H1 (cell line): ENCODE measurements at regions not wholly inside any gene's neighbourhood (a gene's known extent, or its start where the extent isn't known, plus 50 kb on each side); places are given as distances from the start of the nearest gene placed in this dataset.

Experiments used
- CTCF ChIA-PET: fragments of 300-600 bp; sonication (Branson Sonifier 250); formaldehyde crosslinking; loops from one replicate; lab custom pipeline; 2021; ENCODE audit not compliant: partially characterized antibody; lab: Charles Lee
- POLR2A ChIA-PET: fragments of 300-600 bp; sonication (Branson Sonifier 250); formaldehyde crosslinking; loops from one replicate; lab custom pipeline; 2021; ENCODE audit warnings: inconsistent platforms; ENCODE audit not compliant: partially characterized antibody; lab: Charles Lee
- DNase-seq, 2 experiments: peaks; one replicate each; pipeline versions ENCODE4 v3.0.0 to v3.0.0-alpha.2; 2010 to 2022; ENCODE audit warnings: low spot score in 2 of 2, low read depth in 1 of 2, mixed read lengths in 1 of 2
- FAIRE-seq: peaks from 2 replicates; lab custom pipeline; 2011; peaks lifted over from hg19 to GRCh38; lab: Jason Lieb, UNC
- H2AFZ ChIP-seq: 2 replicates; pipeline ENCODE4 v1.8.1; 2012; ENCODE audit warnings: low read length, inconsistent platforms
- H2AK5ac ChIP-seq: 2 replicates; pipeline ENCODE4 v1.6.1; 2013; ENCODE audit warnings: low read depth, low read length
- H2BK120ac ChIP-seq: replicated peaks from 2 replicates; pipeline ENCODE3; 2013; ENCODE audit warnings: low read depth, low read length, inconsistent platforms
- H2BK12ac ChIP-seq: 2 replicates; pipeline ENCODE4 v1.6.1; 2013; ENCODE audit warnings: low read depth, low read length
- H2BK15ac ChIP-seq: 2 replicates; pipeline ENCODE4 v1.6.1; 2013; ENCODE audit warnings: low read length
- H2BK20ac ChIP-seq: 2 replicates; pipeline ENCODE4 v1.6.1; 2013; ENCODE audit warnings: low read length
- H2BK5ac ChIP-seq: 2 replicates; pipeline ENCODE4 v1.6.1; 2013; ENCODE audit warnings: low read depth, low read length
- H3K14ac ChIP-seq: 2 replicates; pipeline ENCODE4 v1.6.1; 2013; ENCODE audit warnings: inconsistent platforms; ENCODE audit not compliant: insufficient read length
- H3K18ac ChIP-seq: 2 replicates; pipeline ENCODE4 v1.6.1; 2013; ENCODE audit warnings: low read length; ENCODE audit errors: extremely low read depth
- H3K23ac ChIP-seq: 2 replicates; pipeline ENCODE4 v1.6.1; 2013; ENCODE audit warnings: inconsistent platforms; ENCODE audit not compliant: insufficient read length
- H3K23me2 ChIP-seq: 2 replicates; pipeline ENCODE4 v1.6.1; 2013; ENCODE audit warnings: low read depth, low read length
- H3K27ac ChIP-seq: 2 replicates; pipeline ENCODE4 v1.6.1; 2011; ENCODE audit warnings: low read depth, low read length, inconsistent platforms
- H3K27me3 ChIP-seq, 4 experiments: replicated peaks in 1 of 4; 1 replicate in 1 of 4; 2 replicates in 3 of 4; pipeline versions ENCODE4 v1.6.1 to v1.8.1; 2011 to 2013; ENCODE audit warnings: low read length in 3 of 4, mild to moderate bottlenecking in 3 of 4, inconsistent platforms in 2 of 4, mixed read lengths in 2 of 4, moderate library complexity in 1 of 4; ENCODE audit not compliant: control insufficient read depth in 3 of 4, insufficient read depth in 3 of 4; ENCODE audit errors: extremely low read depth in 1 of 4
- H3K36me3 ChIP-seq, 4 experiments: 2 replicates each; pipeline versions ENCODE4 v1.6.1 to v1.8.1; 2011 to 2013; ENCODE audit warnings: mild to moderate bottlenecking in 4 of 4, low read length in 3 of 4, moderate library complexity in 2 of 4, control low read depth in 1 of 4, inconsistent platforms in 1 of 4; ENCODE audit not compliant: insufficient read depth in 4 of 4, control insufficient read depth in 2 of 4
- H3K4ac ChIP-seq: replicated peaks from 2 replicates; pipeline ENCODE3; 2013; ENCODE audit warnings: low read length, low read depth, mixed read lengths, inconsistent platforms; ENCODE audit not compliant: insufficient read length
- H3K4me1 ChIP-seq, 4 experiments: replicated peaks in 1 of 4; 1 replicate in 1 of 4; 2 replicates in 3 of 4; pipeline versions ENCODE4 v1.6.1 to v1.8.1; 2011 to 2013; ENCODE audit warnings: low read length in 3 of 4, inconsistent platforms in 2 of 4, mixed read lengths in 1 of 4; ENCODE audit not compliant: insufficient read depth in 4 of 4, control insufficient read depth in 3 of 4
- H3K4me2 ChIP-seq, 2 experiments: 2 replicates each; pipeline versions ENCODE4 v1.6.1 to v1.8.1; 2011 to 2013; ENCODE audit warnings: low read depth in 2 of 2, low read length in 2 of 2, control low read depth in 1 of 2, inconsistent platforms in 1 of 2, mild to moderate bottlenecking in 1 of 2; ENCODE audit not compliant: insufficient read depth in 1 of 2
- H3K4me3 ChIP-seq, 4 experiments: fragments of 200-600, 300-600 bp in 1 of 4; sonication (generic), shearing (Covaris generic), sonication (Bioruptor Twin) in 1 of 4; 2 replicates each; pipeline versions ENCODE4 v1.5.1 to v1.8.1; 2011 to 2016; ENCODE audit warnings: low read length in 4 of 4, low read depth in 3 of 4, control low read depth in 2 of 4, inconsistent platforms in 2 of 4, mild to moderate bottlenecking in 2 of 4, mixed read lengths in 1 of 4, moderate library complexity in 1 of 4; ENCODE audit not compliant: insufficient read depth in 2 of 4; ENCODE audit errors: extremely low read depth in 1 of 4
- H3K56ac ChIP-seq: replicated peaks from 2 replicates; pipeline ENCODE3; 2013; ENCODE audit warnings: low read depth, mild to moderate bottlenecking, mixed read lengths, low read length, inconsistent platforms; ENCODE audit not compliant: insufficient read length
- H3K79me1 ChIP-seq: 2 replicates; pipeline ENCODE4 v1.6.1; 2013; ENCODE audit warnings: low read depth, low read length, control low read depth
- H3K79me2 ChIP-seq, 2 experiments: 2 replicates each; pipeline versions ENCODE4 v1.6.1 to v1.8.1; 2012 to 2013; ENCODE audit warnings: low read length in 2 of 2, mild to moderate bottlenecking in 2 of 2, inconsistent platforms in 1 of 2; ENCODE audit not compliant: insufficient read depth in 2 of 2, control insufficient read depth in 1 of 2
- H3K9ac ChIP-seq, 4 experiments: replicated peaks in 1 of 4; 1 replicate in 1 of 4; 2 replicates in 3 of 4; pipeline versions ENCODE4 v1.6.1 to v1.8.1; 2011 to 2013; ENCODE audit warnings: low read depth in 3 of 4, low read length in 3 of 4, control low read depth in 2 of 4, mild to moderate bottlenecking in 2 of 4, moderate library complexity in 2 of 4, inconsistent platforms in 1 of 4; ENCODE audit errors: extremely low read depth in 1 of 4
- H3K9me3 ChIP-seq, 2 experiments: 2 replicates each; pipeline versions ENCODE4 v1.6.1 to v1.8.1; 2012 to 2013; ENCODE audit warnings: mild to moderate bottlenecking in 2 of 2, moderate library complexity in 2 of 2, control low read depth in 1 of 2, inconsistent platforms in 1 of 2, low read depth in 1 of 2, low read length in 1 of 2, mixed read lengths in 1 of 2; ENCODE audit not compliant: insufficient read depth in 2 of 2
- H4K20me1 ChIP-seq, 2 experiments: replicated peaks in 1 of 2; 2 replicates each; pipeline versions ENCODE3 to v1.8.1; 2011 to 2013; ENCODE audit warnings: inconsistent platforms in 2 of 2, low read length in 2 of 2, mild to moderate bottlenecking in 1 of 2; ENCODE audit not compliant: insufficient read depth in 2 of 2, control insufficient read depth in 1 of 2
- H4K5ac ChIP-seq: 2 replicates; pipeline ENCODE4 v1.6.1; 2013; ENCODE audit warnings: low read length, low read depth, mixed read lengths, inconsistent platforms; ENCODE audit not compliant: insufficient read length
- H4K8ac ChIP-seq: 2 replicates; pipeline ENCODE4 v1.8.0; 2013; ENCODE audit warnings: mild to moderate bottlenecking, moderate library complexity, low read length, inconsistent platforms; ENCODE audit not compliant: insufficient read depth; ENCODE audit errors: extremely low read depth
- H4K91ac ChIP-seq: replicated peaks from 2 replicates; pipeline ENCODE3; 2013; ENCODE audit warnings: low read length, mixed read lengths, inconsistent platforms; ENCODE audit not compliant: insufficient read length
- POU5F1 ChIP-seq: IDR thresholded peaks from 2 replicates; pipeline ENCODE4 v1.6.1; 2011; ENCODE audit warnings: low read depth, mild to moderate bottlenecking, low read length, moderate library complexity
- WGBS, 2 experiments: shearing (Covaris generic) in 1 of 2; methylation state at CpG; one replicate each; pipeline versions ENCODE4 v1.1.6 to v1.1.7; 2013 to 2015; ENCODE audit warnings: low lambda C conversion rate in 2 of 2, mixed read lengths in 2 of 2, inconsistent platforms in 1 of 2, low coverage in 1 of 2, missing lambda C conversion rate in 1 of 2; ENCODE audit not compliant: insufficient replicate concordance in 2 of 2, insufficient coverage in 1 of 2, insufficient read length in 1 of 2; ENCODE audit errors: extremely low coverage in 1 of 2, missing lambda C conversion rate in 1 of 2; 5-methylcytosine and 5-hydroxymethylcytosine counted together

GRCh38 chr5:39486361-39486760 is 61.6 kb upstream of the DAB2 start:
- Histone ChIP-seq H3K23me2 (no peaks in the 10 kb centered on the region), H3K79me1 (no peaks in the 10 kb centered on the region), H2AK5ac (no peak overlapping the region), H2BK5ac (no peak overlapping the region), H3K4me2 (no peak overlapping the region), H3K79me2 (no peaks in the 10 kb centered on the region), H4K8ac (no peak overlapping the region), H3K23ac (no peak overlapping the region), H4K91ac (no peak overlapping the region), H2BK120ac (no peak overlapping the region), H3K4ac (no peak overlapping the region), H3K36me3 (no peaks in the 10 kb centered on the region), H3K4me3 (no peak overlapping the region), H2BK15ac (no peak overlapping the region), H3K27me3 (no peaks in the 10 kb centered on the region; a peak in 1 of 7 replicates), H4K5ac (no peak overlapping the region), H2BK20ac (no peak overlapping the region), H3K56ac (no peak overlapping the region), H3K9me3 (no peaks in the 10 kb centered on the region), H2BK12ac (no peak overlapping the region), H3K9ac (no peak overlapping the region), H3K14ac (no peak overlapping the region), H2AFZ (no peak overlapping the region), H3K18ac (no peak overlapping the region), H3K4me1 (no peaks in the 10 kb centered on the region), H3K27ac (no peak overlapping the region), H4K20me1 (no peaks in the 10 kb centered on the region)
- ChIA-PET CTCF (interaction anchor here (0.6 to 1.3 kb wide), 4 partner anchors 8 to 61 kb away, joined by 3 to 5 read pairs (median 3); partner anchors contain the start of gene DAB2), POLR2A (no interaction called here)
- 83% methylated on average over 1 of the region's 1 CpG; no CpG with 5 or more reads in 1 of the 2 experiments for WGBS, 2 experiments
- FAIRE-seq (no peak), DNase-seq (no peak)
- no peak for TF ChIP-seq POU5F1
